T-helper 2 cell treated with Interferon-gamma antibody and Interleukin-4, amounts not matched to agents 5 μg/mL and 100 μg/mL, for 36 hours (primary cell): ENCODE measurements at regions not wholly inside any gene's neighbourhood (a gene's known extent, or its start where the extent isn't known, plus 50 kb on each side); places are given as distances from the start of the nearest gene placed in this dataset.

Experiments
- DNase-seq: peaks from one replicate; pipeline ENCODE4 v3.0.0; 2021; ENCODE audit warnings: low spot score
- H3K27ac Mint-ChIP-seq: one replicate; pipeline ENCODE4 v1.8.0; 2021; ENCODE audit warnings: mild to moderate bottlenecking, mixed read lengths
- H3K27me3 Mint-ChIP-seq: one replicate; pipeline ENCODE4 v1.8.0; 2021; ENCODE audit warnings: low read depth, mixed read lengths
- H3K36me3 Mint-ChIP-seq: one replicate; pipeline ENCODE4 v1.8.0; 2021; ENCODE audit warnings: low read depth, mixed read lengths
- H3K4me1 Mint-ChIP-seq: one replicate; pipeline ENCODE4 v1.8.0; 2021; ENCODE audit warnings: low read depth, mixed read lengths
- H3K4me3 Mint-ChIP-seq: one replicate; pipeline ENCODE4 v1.8.0; 2022; ENCODE audit warnings: mild to moderate bottlenecking, moderate library complexity, mixed read lengths
- H3K9me3 Mint-ChIP-seq: one replicate; pipeline ENCODE4 v1.8.0; 2021; ENCODE audit warnings: mixed read lengths

DNA sequence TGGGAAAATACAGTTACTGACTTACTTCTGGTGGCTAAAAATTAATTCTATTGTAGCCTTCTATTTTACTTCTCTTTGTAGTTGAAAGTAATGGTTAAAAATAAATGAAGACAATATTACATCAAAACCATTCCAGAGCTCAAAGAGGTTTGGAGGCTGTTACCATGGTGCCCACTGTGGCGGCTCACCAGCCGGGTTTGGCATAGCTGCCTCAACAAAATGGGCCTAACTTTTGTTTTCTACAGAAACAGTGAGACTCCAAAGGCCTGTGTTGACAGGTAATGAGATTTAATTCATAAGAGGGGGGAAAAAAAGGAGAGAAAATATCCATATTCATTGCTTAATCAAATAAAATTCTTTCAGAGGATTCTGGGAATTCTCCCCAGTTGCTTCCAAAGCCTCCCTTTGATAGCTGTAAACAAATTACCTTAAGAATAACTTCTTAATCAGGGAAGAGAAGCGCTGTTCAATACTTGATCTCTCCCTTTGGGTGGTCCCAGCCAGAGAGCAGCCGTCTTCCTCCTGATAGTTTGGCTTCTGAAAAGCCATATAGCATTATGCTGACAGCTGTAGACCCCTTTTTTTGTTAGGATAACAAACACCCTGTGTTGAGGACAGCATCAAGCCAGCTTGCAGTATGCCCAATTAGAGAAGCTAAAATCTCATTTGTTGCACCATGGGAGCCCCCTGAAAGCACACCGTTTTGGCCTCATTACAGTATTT lies 266.8 kb downstream of the NEDD1 start:
- Mint-ChIP-seq H3K27ac (no peak overlapping the region), H3K9me3 (no peaks in the 10 kb centered on the region), H3K4me1 (no peaks in the 10 kb centered on the region), H3K36me3 (no peaks in the 10 kb centered on the region), H3K4me3 (no peak overlapping the region), H3K27me3 (no peaks in the 10 kb centered on the region)
- DNase-seq, result no peak

- no peak for DNase-seq
- H3K27ac Mint-ChIP-seq, result no peak overlapping the region
- no peaks in the 10 kb centered on the region for H3K27me3 Mint-ChIP-seq
- H3K36me3 Mint-ChIP-seq, result no peaks in the 10 kb centered on the region
- no peaks in the 10 kb centered on the region for H3K4me1 Mint-ChIP-seq
- H3K4me3 Mint-ChIP-seq, result no peak overlapping the region
- H3K9me3 Mint-ChIP-seq, result no peaks in the 10 kb centered on the region
Observed at GRCh38 chr12:97177481-97177880, 270.4 kb downstream of the NEDD1 start.

DNA sequence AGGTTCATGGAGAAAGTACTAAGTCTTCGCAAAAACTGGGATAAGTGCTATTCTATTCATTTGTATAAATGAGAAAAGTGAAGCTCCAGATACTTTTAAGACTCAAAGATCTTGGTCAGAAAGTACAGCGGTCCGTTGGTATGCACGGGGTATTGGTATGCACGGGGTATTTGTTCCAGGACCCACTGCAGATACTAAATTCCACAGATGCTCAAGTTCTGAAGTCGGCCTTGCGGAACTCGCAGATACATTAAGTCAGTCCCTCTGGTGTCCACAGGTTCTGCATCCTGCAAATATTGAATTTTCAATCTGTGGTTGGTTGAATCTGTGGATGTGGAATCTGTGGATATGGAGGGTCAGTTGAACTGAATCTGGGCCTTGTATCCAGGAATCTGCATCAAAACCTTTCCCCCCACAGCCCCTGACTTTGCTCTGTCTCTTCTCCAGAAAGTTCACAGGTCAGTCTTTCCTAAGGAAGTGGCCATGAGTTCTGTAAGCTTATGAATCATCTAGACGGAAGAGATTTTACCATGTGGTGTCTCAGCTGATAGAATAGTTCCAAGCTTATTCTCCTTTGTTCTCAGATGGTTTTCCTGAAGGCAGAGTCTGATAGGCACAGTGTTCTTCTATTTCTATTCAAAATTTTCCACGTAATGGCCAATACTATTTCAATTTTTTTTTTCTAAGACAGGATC lies 274.7 kb downstream of the NEDD1 start:
- DNase-seq, result no peak
- Mint-ChIP-seq H3K36me3 (no peaks in the 10 kb centered on the region), H3K4me1 (no peaks in the 10 kb centered on the region), H3K27me3 (no peaks in the 10 kb centered on the region), H3K27ac (no peak overlapping the region), H3K9me3 (no peaks in the 10 kb centered on the region), H3K4me3 (no peak overlapping the region)

DNA sequence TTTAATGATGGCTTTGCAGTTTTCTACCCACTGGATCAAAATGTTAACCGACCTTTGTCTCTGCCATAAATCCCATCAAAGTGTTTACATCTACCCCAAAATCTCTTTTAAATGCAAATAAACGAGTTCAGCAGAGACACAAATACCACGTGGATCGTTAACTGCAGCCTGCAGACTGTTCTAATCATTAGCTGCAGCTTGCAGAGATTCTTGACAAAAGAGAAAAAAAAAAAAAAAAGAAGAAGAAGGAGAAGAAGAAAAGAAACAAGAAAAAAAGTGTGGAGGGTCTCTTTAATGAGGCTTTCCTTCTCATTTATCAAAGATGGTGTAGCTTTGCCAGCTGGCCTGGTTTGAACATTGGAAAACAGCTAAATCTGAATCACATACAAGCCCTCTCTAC lies 275.7 kb downstream of the NEDD1 start:
- Mint-ChIP-seq H3K9me3 (no peaks in the 10 kb centered on the region), H3K27me3 (no peaks in the 10 kb centered on the region), H3K27ac (no peak overlapping the region), H3K4me1 (no peaks in the 10 kb centered on the region), H3K4me3 (no peak overlapping the region), H3K36me3 (no peaks in the 10 kb centered on the region)
- DNase-seq, result no peak

- no peak for DNase-seq
- Mint-ChIP-seq H3K4me1 (no peaks in the 10 kb centered on the region), H3K27ac (no peak overlapping the region), H3K36me3 (no peaks in the 10 kb centered on the region), H3K9me3 (no peaks in the 10 kb centered on the region), H3K4me3 (no peak overlapping the region), H3K27me3 (no peaks in the 10 kb centered on the region)
Observed at GRCh38 chr12:97184127-97184773, 277.2 kb downstream of the NEDD1 start.

DNA sequence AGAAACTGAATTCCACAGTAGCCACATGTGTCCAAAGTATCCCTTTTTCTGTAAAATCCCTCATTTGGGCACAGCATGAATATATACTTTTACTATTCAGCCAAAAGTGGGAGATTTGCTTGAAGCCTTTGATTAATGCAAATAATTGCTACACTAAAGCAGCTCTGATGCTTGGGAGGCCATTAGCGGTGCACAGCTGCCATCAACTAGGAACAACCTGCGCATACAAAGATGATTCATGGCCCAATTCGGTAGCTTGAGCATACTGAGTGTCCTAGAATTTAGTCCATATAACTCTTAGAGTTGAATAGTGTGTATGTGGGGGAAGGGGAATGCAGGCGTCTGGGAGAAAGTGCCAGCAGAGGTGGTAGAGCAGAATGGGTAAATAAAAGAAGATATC lies 277.0 kb upstream of the RMST start:
- no peaks in the 10 kb centered on the region for H3K36me3 Mint-ChIP-seq
- no peaks in the 10 kb centered on the region for H3K27me3 Mint-ChIP-seq
- DNase-seq, result no peak
- no peak overlapping the region for H3K4me3 Mint-ChIP-seq
- H3K9me3 Mint-ChIP-seq, result no peaks in the 10 kb centered on the region
- H3K4me1 Mint-ChIP-seq, result no peaks in the 10 kb centered on the region
- H3K27ac Mint-ChIP-seq, result no peak overlapping the region

GRCh38 chr12:97194546-97194945 lies 268.1 kb upstream of the RMST start:
- Mint-ChIP-seq H3K4me1 (peaks cover 5% of the 10 kb centered on the region), H3K4me3 (no peak overlapping the region), H3K36me3 (no peaks in the 10 kb centered on the region), H3K9me3 (no peaks in the 10 kb centered on the region), H3K27ac (no peak overlapping the region), H3K27me3 (no peaks in the 10 kb centered on the region)
- no peak for DNase-seq

DNA sequence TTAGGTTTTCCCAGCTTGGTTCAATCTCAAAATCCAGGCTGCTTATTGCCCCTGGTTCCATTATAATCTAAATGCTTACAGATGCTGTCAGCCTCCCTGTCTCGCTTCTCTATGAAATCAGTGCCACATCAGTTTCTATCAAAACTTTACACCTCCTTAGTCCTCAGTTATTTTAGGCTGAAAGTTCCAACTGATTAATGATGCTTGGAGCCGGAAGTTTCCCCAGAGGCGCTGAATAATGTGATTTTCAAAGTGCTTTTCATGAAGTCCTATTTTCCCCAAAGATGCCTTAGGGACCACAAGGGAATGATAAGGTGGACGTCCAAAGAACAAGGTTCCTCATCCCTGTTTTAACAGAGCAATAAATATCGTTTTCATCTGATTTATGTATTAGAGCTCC lies 262.4 kb upstream of the RMST start:
- Mint-ChIP-seq H3K27me3 (no peaks in the 10 kb centered on the region), H3K27ac (no peak overlapping the region), H3K4me1 (peaks cover 5% of the 10 kb centered on the region), H3K9me3 (no peaks in the 10 kb centered on the region), H3K4me3 (no peak overlapping the region), H3K36me3 (no peaks in the 10 kb centered on the region)
- DNase-seq, result no peak

DNA sequence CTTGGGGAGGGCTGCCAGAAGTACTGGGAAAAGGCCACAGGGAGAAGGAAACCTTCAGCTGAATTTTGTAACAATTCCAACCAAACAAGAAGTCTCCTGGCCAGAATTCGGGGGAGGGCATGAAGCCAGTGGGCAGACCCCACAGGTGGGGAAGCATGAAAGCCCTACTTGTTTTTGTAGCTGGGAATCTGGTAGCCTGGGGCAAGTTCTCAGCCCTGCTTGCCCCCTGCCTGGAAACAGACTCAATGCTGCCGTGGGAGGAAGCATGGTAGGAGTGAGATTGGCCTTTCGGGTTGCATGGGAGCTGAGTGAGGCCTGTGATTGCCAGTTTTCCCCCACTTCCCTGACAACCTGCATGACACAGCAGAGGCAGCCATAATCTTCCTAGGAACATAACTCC lies 259.2 kb upstream of the RMST start:
- no peaks in the 10 kb centered on the region for H3K36me3 Mint-ChIP-seq
- DNase-seq, result no peak
- no peaks in the 10 kb centered on the region for H3K4me1 Mint-ChIP-seq
- H3K27me3 Mint-ChIP-seq, result no peaks in the 10 kb centered on the region
- no peak overlapping the region for H3K4me3 Mint-ChIP-seq
- no peaks in the 10 kb centered on the region for H3K9me3 Mint-ChIP-seq
- no peak overlapping the region for H3K27ac Mint-ChIP-seq

GRCh38 chr12:97209997-97210396 lies 252.6 kb upstream of the RMST start:
- H3K4me1 Mint-ChIP-seq, result no peaks in the 10 kb centered on the region
- no peak for DNase-seq
- H3K9me3 Mint-ChIP-seq, result no peaks in the 10 kb centered on the region
- no peaks in the 10 kb centered on the region for H3K36me3 Mint-ChIP-seq
- H3K27me3 Mint-ChIP-seq, result no peaks in the 10 kb centered on the region
- H3K4me3 Mint-ChIP-seq, result no peak overlapping the region
- no peak overlapping the region for H3K27ac Mint-ChIP-seq

DNA sequence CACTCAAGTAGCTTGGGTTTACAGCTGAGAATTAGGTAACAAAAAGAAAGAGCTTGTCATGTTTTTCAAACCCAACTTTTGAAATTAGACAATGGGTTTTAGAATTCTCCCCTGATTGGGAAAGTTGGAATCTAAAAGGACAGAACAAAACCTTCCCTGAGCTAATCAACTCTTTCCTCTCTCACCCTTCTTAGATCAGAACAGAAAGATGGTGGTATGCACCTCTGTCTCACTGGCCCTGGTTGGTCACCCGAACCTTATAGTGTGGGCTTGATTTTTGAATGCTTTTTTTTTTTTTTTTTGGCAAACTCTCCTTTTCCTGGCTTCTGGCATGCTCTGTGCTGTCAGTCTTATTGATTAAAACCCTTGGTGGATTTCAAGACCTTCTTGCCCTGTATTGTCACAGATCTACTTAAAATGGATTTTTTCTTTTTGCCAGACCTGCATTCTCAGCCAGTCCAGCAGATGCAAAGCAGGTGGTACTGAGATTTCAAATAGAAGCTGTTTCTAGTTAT lies 251.1 kb upstream of the RMST start:
- no peak overlapping the region for H3K4me3 Mint-ChIP-seq
- no peaks in the 10 kb centered on the region for H3K36me3 Mint-ChIP-seq
- H3K9me3 Mint-ChIP-seq, result no peaks in the 10 kb centered on the region
- H3K27me3 Mint-ChIP-seq, result no peaks in the 10 kb centered on the region
- H3K27ac Mint-ChIP-seq, result no peak overlapping the region
- no peak for DNase-seq
- no peaks in the 10 kb centered on the region for H3K4me1 Mint-ChIP-seq

GRCh38 chr12:97216848-97217247 lies 245.8 kb upstream of the RMST start:
- H3K27ac Mint-ChIP-seq, result no peak overlapping the region
- no peak for DNase-seq
- no peak overlapping the region for H3K4me3 Mint-ChIP-seq
- H3K4me1 Mint-ChIP-seq, result no peaks in the 10 kb centered on the region
- no peaks in the 10 kb centered on the region for H3K9me3 Mint-ChIP-seq
- no peaks in the 10 kb centered on the region for H3K36me3 Mint-ChIP-seq
- H3K27me3 Mint-ChIP-seq, result no peaks in the 10 kb centered on the region

- H3K36me3 Mint-ChIP-seq, result no peaks in the 10 kb centered on the region
- DNase-seq, result no peak
- no peaks in the 10 kb centered on the region for H3K27me3 Mint-ChIP-seq
- no peak overlapping the region for H3K27ac Mint-ChIP-seq
- H3K4me3 Mint-ChIP-seq, result no peak overlapping the region
- H3K4me1 Mint-ChIP-seq, result no peaks in the 10 kb centered on the region
- H3K9me3 Mint-ChIP-seq, result no peaks in the 10 kb centered on the region
Observed at GRCh38 chr12:97222391-97222790, 240.2 kb upstream of the RMST start.

- Mint-ChIP-seq H3K9me3 (no peaks in the 10 kb centered on the region), H3K27ac (no peak overlapping the region), H3K36me3 (no peaks in the 10 kb centered on the region), H3K4me1 (no peaks in the 10 kb centered on the region), H3K27me3 (no peaks in the 10 kb centered on the region), H3K4me3 (no peak overlapping the region)
- DNase-seq, result no peak
Observed at GRCh38 chr12:97223419-97223818, 239.2 kb upstream of the RMST start.
